ENCODE measurements at regions not wholly inside any gene's neighbourhood (a gene's known extent, or its start where the extent isn't known, plus 50 kb on each side); places are given as distances from the start of the nearest gene placed in this dataset.

DNA sequence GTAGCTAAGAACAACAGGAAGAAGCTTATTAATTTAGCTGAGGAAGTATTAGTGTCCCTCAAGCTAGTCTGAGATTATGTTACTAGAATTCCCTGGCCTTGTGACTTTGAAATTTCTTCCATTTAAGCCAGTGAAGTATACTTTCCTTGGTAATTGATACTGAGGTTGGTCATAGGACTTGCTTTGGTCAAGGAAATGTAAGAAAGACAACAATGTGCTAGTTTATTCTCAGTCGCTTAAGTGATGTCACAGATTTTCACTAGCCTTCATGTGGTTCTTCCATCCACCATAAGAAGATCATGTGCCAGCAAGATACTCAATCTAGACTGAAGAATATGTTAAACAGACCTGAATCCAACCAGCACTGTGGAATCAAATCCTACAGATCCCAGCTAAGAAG is 1140.1 kb downstream of the TECRL start:
- BruUV-seq (replicated peaks) = no TSS peak
- Histone ChIP-seq H2AK9ac (replicated peaks; ENCODE audit: low read depth, low read length, poor library complexity) (no peak overlapping the region), H3K36me3 (ENCODE audit: control insufficient read depth, insufficient read depth, low read length) (no peaks in the 10 kb centered on the region), H3K56ac (ENCODE audit: extremely low read depth, insufficient read depth, low read length) (no peak overlapping the region), H3K27me3 (ENCODE audit: control insufficient read depth, insufficient read depth, low read length) (no peaks in the 10 kb centered on the region), H4K91ac (ENCODE audit: insufficient read depth, low read depth, low read length) (no peak overlapping the region), H3K79me1 (ENCODE audit: low read depth in 1 of 2, low read length in 2 of 2) (no peaks in the 10 kb centered on the region), H2BK5ac (ENCODE audit: low read depth, low read length, poor library complexity, severe bottlenecking) (no peak overlapping the region), H2BK15ac (ENCODE audit: low read depth, low read length) (no peak overlapping the region), H2AK5ac (ENCODE audit: low read depth, low read length) (no peak overlapping the region), H4K8ac (ENCODE audit: low read depth in 2 of 2, low read length in 2 of 2) (no peak overlapping the region), H4K20me1 (ENCODE audit: insufficient read depth, low read length) (no peaks in the 10 kb centered on the region), H3K9me1 (ENCODE audit: insufficient read depth, low read length) (no peaks in the 10 kb centered on the region), H3K4me2 (ENCODE audit: low read depth, low read length) (no peak overlapping the region), H2BK120ac (ENCODE audit: low read depth, low read length) (no peak overlapping the region), H4K5ac (ENCODE audit: low read depth, low read length) (no peak overlapping the region), H3K9me3 (ENCODE audit: control insufficient read depth, insufficient read depth, low read length) (no peaks in the 10 kb centered on the region), H3K18ac (ENCODE audit: low read depth, low read length) (no peak overlapping the region), H3K4me1 (ENCODE audit: control insufficient read depth, insufficient read depth, low read length) (no peaks in the 10 kb centered on the region), H3K14ac (replicated peaks; ENCODE audit: low read depth, low read length) (no peak overlapping the region), H3K4ac (ENCODE audit: low read depth, low read length) (no peak overlapping the region), H3K4me3 (ENCODE audit: insufficient read depth, low read depth, low read length) (no peak overlapping the region), H2AFZ (replicated peaks; ENCODE audit: low read length, poor library complexity) (no peak overlapping the region), H2BK20ac (ENCODE audit: low read depth, low read length) (no peak overlapping the region), H3K9ac (ENCODE audit: low read depth, low read length) (no peak overlapping the region), H3K27ac (ENCODE audit: insufficient read depth, low read length) (no peak overlapping the region), H3K23ac (ENCODE audit: low read depth, low read length) (no peak overlapping the region)
- TF ChIP-seq, protein P1, sequence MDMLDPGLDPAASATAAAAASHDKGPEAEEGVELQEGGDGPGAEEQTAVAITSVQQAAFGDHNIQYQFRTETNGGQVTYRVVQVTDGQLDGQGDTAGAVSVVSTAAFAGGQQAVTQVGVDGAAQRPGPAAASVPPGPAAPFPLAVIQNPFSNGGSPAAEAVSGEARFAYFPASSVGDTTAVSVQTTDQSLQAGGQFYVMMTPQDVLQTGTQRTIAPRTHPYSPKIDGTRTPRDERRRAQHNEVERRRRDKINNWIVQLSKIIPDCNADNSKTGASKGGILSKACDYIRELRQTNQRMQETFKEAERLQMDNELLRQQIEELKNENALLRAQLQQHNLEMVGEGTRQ (IDR thresholded peaks at IDR 0.05; ENCODE audit: low read depth, low read length) = no peak
- TF ChIP-seq MAFK (IDR thresholded peaks at IDR 0.05; ENCODE audit: low read depth, low read length) = no peak
- no peak for TF ChIP-seq NFE2L2 (IDR thresholded peaks at IDR 0.05; ENCODE audit: low read depth, low read length)
- TF ChIP-seq CEBPB (IDR thresholded peaks at IDR 0.05; ENCODE audit: low read depth, low read length) = no peak
- no peak for TF ChIP-seq RCOR1 (IDR thresholded peaks at IDR 0.05; ENCODE audit: insufficient replicate concordance, low read length)
- no peak for TF ChIP-seq BHLHE40 (IDR thresholded peaks at IDR 0.05; ENCODE audit: low read depth, low read length)
- dilution Hi-C loops (cut with HindIII; ENCODE audit: low sequenced_read_pairs, unreplicated experiment) (no loop called here), in situ Hi-C loops (cut with MboI; ENCODE audit: low sequenced_read_pairs) (no loop called here), intact Hi-C loops (cut with micrococcal nuclease) (no loop called here)
- POLR2A ChIA-PET (ENCODE audit: unreplicated experiment) = interaction anchor here (0.6 kb wide), 1 partner anchor 17 kb away, joined by 3 read pairs; no protein-coding TSS in a partner anchor
- CTCF ChIA-PET = no interaction called here
- WGBS, 2 experiments (ENCODE audit: extremely low coverage in 2 of 2, insufficient read length in 1 of 2) = no CpG with 5 or more reads among the region's 1 CpG
- DNase-seq (no peak), ATAC-seq (ENCODE audit: low read depth) (no peak)

All from IMR-90 (cell line).